ENCODE measurements at regions not wholly inside any gene's neighbourhood (a gene's known extent, or its start where the extent isn't known, plus 50 kb on each side); places are given as distances from the start of the nearest gene placed in this dataset.

DNA sequence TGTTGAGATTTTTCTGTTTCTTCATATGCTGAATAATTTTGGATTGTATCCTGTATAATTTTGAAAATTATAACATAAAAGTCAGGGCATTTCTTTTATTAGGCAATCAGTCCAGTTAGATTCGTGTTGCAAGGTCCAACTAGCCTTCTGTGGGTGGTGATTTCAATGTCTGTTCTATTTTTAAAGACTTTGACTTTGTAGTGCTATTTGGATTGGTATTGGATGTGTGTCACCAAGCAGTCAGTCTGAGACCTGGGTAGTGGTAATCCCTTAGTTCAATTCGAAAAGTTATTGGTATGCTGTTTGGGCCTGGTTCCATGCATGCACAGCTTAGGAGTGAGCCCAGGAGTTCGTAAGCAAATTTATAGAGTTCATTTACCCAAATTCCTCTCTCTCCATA is 82.2 kb downstream of the EPDR1 start:
- Mint-ChIP-seq H3K27me3 (ENCODE audit: low read depth) (no peaks in the 10 kb centered on the region), H3K4me3 (no peak overlapping the region), H3K4me1 (ENCODE audit: low read depth) (no peaks in the 10 kb centered on the region), H3K27ac (no peak overlapping the region), H3K36me3 (ENCODE audit: low read depth) (no peaks in the 10 kb centered on the region), H3K9me3 (ENCODE audit: insufficient read depth) (no peaks in the 10 kb centered on the region)
- no peak for ATAC-seq
- no peak for DNase-seq
- ChIA-PET POLR2A (no interaction called here), CTCF (no interaction called here)

GRCh38 chr7:38006559-38006958 is 86.1 kb downstream of the EPDR1 start:
- POLR2A ChIA-PET, result no interaction called here
- Mint-ChIP-seq H3K36me3 (ENCODE audit: low read depth) (no peaks in the 10 kb centered on the region), H3K4me1 (ENCODE audit: low read depth) (no peaks in the 10 kb centered on the region), H3K4me3 (no peak overlapping the region), H3K27ac (no peak overlapping the region), H3K27me3 (ENCODE audit: low read depth) (peaks cover 2% of the 10 kb centered on the region), H3K9me3 (ENCODE audit: insufficient read depth) (no peaks in the 10 kb centered on the region)
- DNase-seq (no peak), ATAC-seq (no peak)
- CTCF ChIA-PET, result interaction anchor here (0.8 kb wide), 1 partner anchor 9 kb away, joined by 3 read pairs; no protein-coding TSS in a partner anchor

DNA sequence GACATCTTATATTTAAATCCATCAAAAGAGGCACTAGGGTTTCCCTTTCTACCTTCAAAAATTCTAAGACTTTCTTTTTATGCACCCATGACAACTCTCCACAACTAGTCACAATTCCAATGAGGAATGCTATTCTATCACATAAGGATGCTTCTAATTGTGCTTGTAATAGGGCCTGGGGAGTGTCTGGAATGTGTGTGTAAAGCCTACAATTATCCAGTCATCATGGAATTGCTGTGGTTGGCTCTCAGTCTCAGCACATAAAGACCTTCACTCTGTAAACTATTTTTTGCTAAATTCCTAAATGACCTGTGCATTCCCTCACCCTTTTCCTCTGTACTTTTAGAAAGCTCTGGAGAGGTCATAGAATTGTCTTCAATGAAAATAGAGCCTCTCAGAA is 86.7 kb downstream of the EPDR1 start:
- CTCF ChIA-PET, result interaction anchor here (0.8 kb wide), 1 partner anchor 8 kb away, joined by 3 read pairs; no protein-coding TSS in a partner anchor
- no peak for ATAC-seq
- peaks cover 2% of the 10 kb centered on the region for H3K27me3 Mint-ChIP-seq (ENCODE audit: low read depth)
- no peaks in the 10 kb centered on the region for H3K9me3 Mint-ChIP-seq (ENCODE audit: insufficient read depth)
- POLR2A ChIA-PET, result no interaction called here
- no peak overlapping the region for H3K4me3 Mint-ChIP-seq
- no peak overlapping the region for H3K27ac Mint-ChIP-seq
- no peaks in the 10 kb centered on the region for H3K36me3 Mint-ChIP-seq (ENCODE audit: low read depth)
- no peak for DNase-seq
- no peaks in the 10 kb centered on the region for H3K4me1 Mint-ChIP-seq (ENCODE audit: low read depth)

GRCh38 chr7:38013246-38013645 is 92.8 kb downstream of the EPDR1 start:
- Mint-ChIP-seq H3K4me3 (no peak overlapping the region), H3K4me1 (ENCODE audit: low read depth) (no peaks in the 10 kb centered on the region), H3K27me3 (ENCODE audit: low read depth) (peaks cover 2% of the 10 kb centered on the region), H3K36me3 (ENCODE audit: low read depth) (no peaks in the 10 kb centered on the region), H3K9me3 (ENCODE audit: insufficient read depth) (no peaks in the 10 kb centered on the region), H3K27ac (no peak overlapping the region)
- POLR2A ChIA-PET, result no interaction called here
- CTCF ChIA-PET, result no interaction called here
- DNase-seq (no peak), ATAC-seq (no peak)

- Mint-ChIP-seq H3K36me3 (ENCODE audit: low read depth) (no peaks in the 10 kb centered on the region), H3K9me3 (ENCODE audit: insufficient read depth) (no peaks in the 10 kb centered on the region), H3K4me3 (no peak overlapping the region), H3K4me1 (ENCODE audit: low read depth) (no peaks in the 10 kb centered on the region), H3K27ac (no peak overlapping the region), H3K27me3 (ENCODE audit: low read depth) (no peaks in the 10 kb centered on the region)
- no peak for ATAC-seq
- no peak for DNase-seq
- ChIA-PET CTCF (no interaction called here), POLR2A (no interaction called here)
Measured at GRCh38 chr7:38016567-38016966, 96.1 kb downstream of the EPDR1 start.

- no peaks in the 10 kb centered on the region for H3K27me3 Mint-ChIP-seq (ENCODE audit: low read depth)
- H3K4me3 Mint-ChIP-seq, result no peak overlapping the region
- H3K9me3 Mint-ChIP-seq (ENCODE audit: insufficient read depth), result no peaks in the 10 kb centered on the region
- ChIA-PET CTCF (no interaction called here), POLR2A (no interaction called here)
- H3K27ac Mint-ChIP-seq, result no peak overlapping the region
- DNase-seq, result no peak
- no peak for ATAC-seq
- no peaks in the 10 kb centered on the region for H3K36me3 Mint-ChIP-seq (ENCODE audit: low read depth)
- no peaks in the 10 kb centered on the region for H3K4me1 Mint-ChIP-seq (ENCODE audit: low read depth)
Measured at GRCh38 chr7:38017320-38017719, 96.9 kb downstream of the EPDR1 start.

DNA sequence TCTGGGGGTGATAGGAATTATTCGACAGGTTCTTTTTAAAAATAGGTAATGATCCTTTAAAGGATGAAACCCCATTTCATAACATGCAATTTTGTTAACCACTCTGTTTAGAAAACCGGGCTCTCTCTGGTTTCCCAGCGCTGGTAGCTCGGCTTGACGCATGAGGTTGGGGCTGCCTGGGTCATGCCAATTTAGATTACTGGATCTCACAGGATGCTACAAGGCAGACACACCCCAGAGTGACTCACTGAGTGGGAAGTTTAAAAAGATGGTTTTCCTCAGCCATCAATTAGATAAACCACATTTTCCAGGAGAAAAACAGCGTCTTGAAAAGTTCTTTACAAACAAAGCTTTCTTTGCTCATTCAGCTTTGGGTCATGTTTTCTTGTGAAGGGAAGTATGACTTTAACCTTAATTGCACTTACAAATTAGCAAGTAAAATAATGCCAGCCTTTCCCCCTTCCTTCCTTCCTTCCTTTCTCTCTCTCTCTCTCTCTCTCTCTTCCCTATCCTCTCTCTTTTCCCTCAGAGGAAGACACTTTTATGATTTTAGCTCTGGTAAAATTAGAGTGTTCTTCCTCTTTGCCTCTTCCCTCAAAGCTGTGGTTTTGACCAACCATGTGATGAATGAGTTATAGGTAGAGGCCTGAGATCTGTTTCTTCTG is 99.8 kb downstream of the EPDR1 start:
- no peaks in the 10 kb centered on the region for H3K27me3 Mint-ChIP-seq (ENCODE audit: low read depth)
- no peak overlapping the region for H3K27ac Mint-ChIP-seq
- H3K4me3 Mint-ChIP-seq, result no peak overlapping the region
- no peaks in the 10 kb centered on the region for H3K4me1 Mint-ChIP-seq (ENCODE audit: low read depth)
- ChIA-PET POLR2A (no interaction called here), CTCF (no interaction called here)
- DNase-seq (no peak), ATAC-seq (no peak)
- no peaks in the 10 kb centered on the region for H3K9me3 Mint-ChIP-seq (ENCODE audit: insufficient read depth)
- no peaks in the 10 kb centered on the region for H3K36me3 Mint-ChIP-seq (ENCODE audit: low read depth)

DNA sequence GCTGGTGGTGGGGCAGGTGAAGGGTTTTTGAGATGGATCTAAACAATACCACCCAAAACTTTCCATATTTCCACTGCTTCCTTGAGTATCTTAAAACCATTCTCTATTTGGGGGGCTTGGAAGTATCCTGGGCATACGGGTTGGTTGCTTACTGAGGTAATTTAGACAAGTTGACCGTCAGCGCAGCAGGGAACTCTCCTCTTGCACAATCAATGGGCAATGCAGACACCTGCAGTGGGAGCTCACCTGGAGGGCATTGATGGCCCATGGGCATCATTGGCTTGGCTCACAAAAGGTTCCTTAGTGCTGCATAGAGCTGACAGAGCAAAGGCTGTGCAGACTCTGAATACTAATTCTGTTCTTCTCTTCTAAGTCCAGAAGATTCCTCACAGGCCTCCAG is 101.5 kb downstream of the EPDR1 start:
- Mint-ChIP-seq H3K27ac (no peak overlapping the region), H3K4me1 (ENCODE audit: low read depth) (no peaks in the 10 kb centered on the region), H3K27me3 (ENCODE audit: low read depth) (no peaks in the 10 kb centered on the region), H3K9me3 (ENCODE audit: insufficient read depth) (no peaks in the 10 kb centered on the region), H3K4me3 (no peak overlapping the region), H3K36me3 (ENCODE audit: low read depth) (no peaks in the 10 kb centered on the region)
- CTCF ChIA-PET, result no interaction called here
- POLR2A ChIA-PET, result no interaction called here
- ATAC-seq, result no peak
- no peak for DNase-seq

DNA sequence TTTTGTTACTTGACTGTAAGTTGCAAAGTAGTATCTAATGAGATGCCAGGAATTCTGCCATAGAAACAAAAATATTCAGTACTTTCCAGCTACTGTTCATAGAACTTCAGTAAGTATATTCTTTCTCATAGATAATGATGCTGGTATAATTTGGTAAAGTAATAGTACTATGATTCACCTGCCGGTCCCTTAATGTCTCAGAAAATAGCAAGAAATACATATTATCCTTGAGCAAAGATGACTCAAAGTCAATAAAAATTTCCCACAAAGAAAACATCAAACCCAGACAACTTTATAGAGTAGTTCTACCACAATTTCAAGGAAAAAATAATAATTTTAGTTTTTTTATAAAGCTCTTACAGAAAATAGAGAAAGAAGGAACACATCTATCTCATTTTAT is 105.4 kb downstream of the EPDR1 start:
- Mint-ChIP-seq H3K4me3 (no peak overlapping the region), H3K27ac (no peak overlapping the region), H3K9me3 (ENCODE audit: insufficient read depth) (no peaks in the 10 kb centered on the region), H3K36me3 (ENCODE audit: low read depth) (no peaks in the 10 kb centered on the region), H3K4me1 (ENCODE audit: low read depth) (no peaks in the 10 kb centered on the region), H3K27me3 (ENCODE audit: low read depth) (no peaks in the 10 kb centered on the region)
- DNase-seq, result no peak
- ChIA-PET CTCF (no interaction called here), POLR2A (no interaction called here)
- no peak for ATAC-seq

GRCh38 chr7:38027884-38028455 is 107.5 kb downstream of the EPDR1 start:
- no peak for DNase-seq
- CTCF ChIA-PET, result no interaction called here
- POLR2A ChIA-PET, result no interaction called here
- Mint-ChIP-seq H3K36me3 (ENCODE audit: low read depth) (no peaks in the 10 kb centered on the region), H3K27me3 (ENCODE audit: low read depth) (no peaks in the 10 kb centered on the region), H3K4me1 (ENCODE audit: low read depth) (no peaks in the 10 kb centered on the region), H3K27ac (no peak overlapping the region), H3K9me3 (ENCODE audit: insufficient read depth) (no peaks in the 10 kb centered on the region), H3K4me3 (no peak overlapping the region)
- ATAC-seq, result no peak

GRCh38 chr7:38034062-38034908 is 113.8 kb downstream of the EPDR1 start:
- Mint-ChIP-seq H3K4me3 (no peak overlapping the region), H3K9me3 (ENCODE audit: insufficient read depth) (no peaks in the 10 kb centered on the region), H3K27me3 (ENCODE audit: low read depth) (no peaks in the 10 kb centered on the region), H3K27ac (no peak overlapping the region), H3K36me3 (ENCODE audit: low read depth) (no peaks in the 10 kb centered on the region), H3K4me1 (ENCODE audit: low read depth) (no peaks in the 10 kb centered on the region)
- ATAC-seq (no peak), DNase-seq (no peak)
- ChIA-PET POLR2A (no interaction called here), CTCF (no interaction called here)

DNA sequence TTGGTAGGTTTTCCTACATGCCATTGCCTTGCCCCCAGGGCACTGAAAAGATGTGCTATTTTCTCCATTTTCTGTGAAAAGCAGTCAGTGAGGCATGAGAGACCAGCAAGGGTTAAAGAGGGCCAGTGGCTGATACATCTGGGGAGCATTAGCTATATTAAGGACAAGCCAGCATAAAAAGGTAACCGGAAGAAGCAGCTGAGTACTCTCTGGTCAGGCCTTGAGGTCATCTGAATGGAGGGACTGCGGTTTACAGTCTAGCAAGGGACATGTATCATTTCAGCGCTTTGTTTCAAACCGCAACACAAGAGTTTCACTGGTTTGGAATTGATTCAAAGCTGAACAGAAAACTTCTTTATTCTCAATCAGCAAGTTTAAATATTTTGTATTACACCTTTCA is 120.4 kb downstream of the EPDR1 start:
- Mint-ChIP-seq H3K4me3 (no peak overlapping the region), H3K4me1 (ENCODE audit: low read depth) (no peaks in the 10 kb centered on the region), H3K9me3 (ENCODE audit: insufficient read depth) (no peaks in the 10 kb centered on the region), H3K27me3 (ENCODE audit: low read depth) (no peaks in the 10 kb centered on the region), H3K27ac (no peak overlapping the region), H3K36me3 (ENCODE audit: low read depth) (no peaks in the 10 kb centered on the region)
- ChIA-PET POLR2A (no interaction called here), CTCF (no interaction called here)
- ATAC-seq (no peak), DNase-seq (no peak)

Measured in activated CD8-positive, alpha-beta T cell treated with anti-CD3 and anti-CD28 coated beads, Interleukin-2, amount 10 ng/mL, durations not matched to agents 7 days and 5 days (primary cell).